ENCODE measurements at regions not wholly inside any gene's neighbourhood (a gene's known extent, or its start where the extent isn't known, plus 50 kb on each side); places are given as distances from the start of the nearest gene placed in this dataset.
"Not testable (repeated sequence)": the region's sequence is repeated elsewhere in the genome, so short reads cannot be mapped to it uniquely, and the experiment has no call there.

GRCh38 chr5:108696951-108697715, 50.6 kb upstream of the FER start:
- Histone ChIP-seq H3K4me1 (ENCODE audit: insufficient read depth, low read length) (no peaks in the 10 kb centered on the region), H3K36me3 (ENCODE audit: insufficient read depth, low read length) (no peaks in the 10 kb centered on the region), H3K9me3 (ENCODE audit: control insufficient read depth, insufficient read depth, low read length) (no peaks in the 10 kb centered on the region), H3K9ac (ENCODE audit: low read depth, low read length) (no peak overlapping the region)

GRCh38 chr5:108696407-108696806, 51.3 kb upstream of the FER start:
- no peaks in the 10 kb centered on the region for H3K9me3 ChIP-seq (ENCODE audit: control insufficient read depth, insufficient read depth, low read length)

GRCh38 chr5:108688485-108688884, 59.2 kb upstream of the FER start:
- Histone ChIP-seq H3K36me3 (ENCODE audit: insufficient read depth, low read length) (no peaks in the 10 kb centered on the region), H3K9ac (ENCODE audit: low read depth, low read length) (no peak overlapping the region), H3K4me1 (ENCODE audit: insufficient read depth, low read length) (peaks cover 17% of the 10 kb centered on the region), H3K9me3 (ENCODE audit: control insufficient read depth, insufficient read depth, low read length) (no peaks in the 10 kb centered on the region)

More at GRCh38 chr5:108696407-108696806, 51.3 kb upstream of the FER start:
- Histone ChIP-seq H3K4me1 (ENCODE audit: insufficient read depth, low read length) (no peaks in the 10 kb centered on the region), H3K36me3 (ENCODE audit: insufficient read depth, low read length) (no peaks in the 10 kb centered on the region), H3K9ac (ENCODE audit: low read depth, low read length) (no peak overlapping the region)

- Histone ChIP-seq H3K36me3 (ENCODE audit: insufficient read depth, low read length) (no peaks in the 10 kb centered on the region), H3K9ac (ENCODE audit: low read depth, low read length) (no peak overlapping the region), H3K4me1 (ENCODE audit: insufficient read depth, low read length) (peaks cover 17% of the 10 kb centered on the region), H3K9me3 (ENCODE audit: control insufficient read depth, insufficient read depth, low read length) (no peaks in the 10 kb centered on the region)
Observed at GRCh38 chr5:108687595-108688200, 60.0 kb upstream of the FER start.

GRCh38 chr5:108686676-108687075, 61.0 kb upstream of the FER start:
- H3K9ac ChIP-seq (ENCODE audit: low read depth, low read length): peak overlapping the region; percentile 55; the same call in 1 of the 2 replicates
- H3K36me3 ChIP-seq (ENCODE audit: insufficient read depth, low read length): no peaks in the 10 kb centered on the region
- no peaks in the 10 kb centered on the region for H3K9me3 ChIP-seq (ENCODE audit: control insufficient read depth, insufficient read depth, low read length)
- H3K4me1 ChIP-seq (ENCODE audit: insufficient read depth, low read length): peaks cover 17% of the 10 kb centered on the region

- not testable (repeated sequence) for H3K36me3 ChIP-seq (ENCODE audit: insufficient read depth, low read length)
Observed at GRCh38 chr5:108685448-108686216, 62.1 kb upstream of the FER start.

GRCh38 chr5:108681079-108681921, 66.4 kb upstream of the FER start:
- Histone ChIP-seq H3K36me3 (ENCODE audit: insufficient read depth, low read length) (no peaks in the 10 kb centered on the region), H3K9ac (ENCODE audit: low read depth, low read length) (no peak overlapping the region), H3K4me1 (ENCODE audit: insufficient read depth, low read length) (peaks cover 7% of the 10 kb centered on the region), H3K9me3 (ENCODE audit: control insufficient read depth, insufficient read depth, low read length) (no peaks in the 10 kb centered on the region)

More at GRCh38 chr5:108685448-108686216, 62.1 kb upstream of the FER start:
- not testable (repeated sequence) for H3K9me3 ChIP-seq (ENCODE audit: control insufficient read depth, insufficient read depth, low read length)
- Histone ChIP-seq H3K9ac (ENCODE audit: low read depth, low read length) (peak overlapping the region; percentile 55), H3K4me1 (ENCODE audit: insufficient read depth, low read length) (peaks cover 20% of the 10 kb centered on the region)

- Histone ChIP-seq H3K9me3 (ENCODE audit: control insufficient read depth, insufficient read depth, low read length) (no peaks in the 10 kb centered on the region), H3K9ac (ENCODE audit: low read depth, low read length) (no peak overlapping the region), H3K36me3 (ENCODE audit: insufficient read depth, low read length) (no peaks in the 10 kb centered on the region), H3K4me1 (ENCODE audit: insufficient read depth, low read length) (peaks cover 7% of the 10 kb centered on the region)
Observed at GRCh38 chr5:108678091-108678490, 69.6 kb upstream of the FER start.

GRCh38 chr5:108675736-108676135, 72.0 kb upstream of the FER start:
- Histone ChIP-seq H3K9me3 (ENCODE audit: control insufficient read depth, insufficient read depth, low read length) (no peaks in the 10 kb centered on the region), H3K36me3 (ENCODE audit: insufficient read depth, low read length) (no peaks in the 10 kb centered on the region), H3K9ac (ENCODE audit: low read depth, low read length) (no peak overlapping the region), H3K4me1 (ENCODE audit: insufficient read depth, low read length) (peaks cover 4% of the 10 kb centered on the region; the same call in 1 of the 2 replicates)

GRCh38 chr5:108672639-108673038, 75.1 kb upstream of the FER start:
- H3K4me1 ChIP-seq (ENCODE audit: insufficient read depth, low read length): no peaks in the 10 kb centered on the region
- no peaks in the 10 kb centered on the region for H3K9me3 ChIP-seq (ENCODE audit: control insufficient read depth, insufficient read depth, low read length)
- no peak overlapping the region for H3K9ac ChIP-seq (ENCODE audit: low read depth, low read length)
- H3K36me3 ChIP-seq (ENCODE audit: insufficient read depth, low read length): no peaks in the 10 kb centered on the region

GRCh38 chr5:108670591-108671289, 77.0 kb upstream of the FER start:
- no peak overlapping the region for H3K9ac ChIP-seq (ENCODE audit: low read depth, low read length)
- no peaks in the 10 kb centered on the region for H3K9me3 ChIP-seq (ENCODE audit: control insufficient read depth, insufficient read depth, low read length)
- no peaks in the 10 kb centered on the region for H3K4me1 ChIP-seq (ENCODE audit: insufficient read depth, low read length)
- no peaks in the 10 kb centered on the region for H3K36me3 ChIP-seq (ENCODE audit: insufficient read depth, low read length)

GRCh38 chr5:108669462-108669861, 78.2 kb upstream of the FER start:
- Histone ChIP-seq H3K36me3 (ENCODE audit: insufficient read depth, low read length) (no peaks in the 10 kb centered on the region), H3K9me3 (ENCODE audit: control insufficient read depth, insufficient read depth, low read length) (no peaks in the 10 kb centered on the region), H3K4me1 (ENCODE audit: insufficient read depth, low read length) (no peaks in the 10 kb centered on the region), H3K9ac (ENCODE audit: low read depth, low read length) (no peak overlapping the region)

- H3K9me3 ChIP-seq (ENCODE audit: control insufficient read depth, insufficient read depth, low read length): no peaks in the 10 kb centered on the region; the same call in 1 of the 2 replicates
- H3K9ac ChIP-seq (ENCODE audit: low read depth, low read length): no peak overlapping the region
- H3K36me3 ChIP-seq (ENCODE audit: insufficient read depth, low read length): no peaks in the 10 kb centered on the region
- H3K4me1 ChIP-seq (ENCODE audit: insufficient read depth, low read length): no peaks in the 10 kb centered on the region
Observed at GRCh38 chr5:108661590-108662219, 86.0 kb upstream of the FER start.
